Upper lobe of left lung (tissue), 6 donors: ENCODE measurements at regions not wholly inside any gene's neighbourhood (a gene's known extent, or its start where the extent isn't known, plus 50 kb on each side); places are given as distances from the start of the nearest gene placed in this dataset.
"Not testable (repeated sequence)": the region's sequence is repeated elsewhere in the genome, so short reads cannot be mapped to it uniquely, and the experiment has no call there.

Source experiments
- ATAC-seq, 2 donors: fragments of 200-7000 bp; cut with Tn5 transposase; one replicate each; pipeline ENCODE4 v1.9.1; 2022; ENCODE audit warnings: mild to moderate bottlenecking in 2 of 2, moderate library complexity in 2 of 2; ENCODE audit not compliant: low FRiP score in 2 of 2
- DNase-seq, 2 donors: peaks; one replicate each; pipeline ENCODE4 v3.0.0-alpha.2; 2019 to 2020
- H3K27ac ChIP-seq, 4 donors: fragments of 200-600 bp; sonication (generic); one replicate each; pipeline ENCODE4 v1.5.1; 2016 to 2019
- H3K27me3 ChIP-seq, 4 donors: fragments of 200-600 bp; sonication (generic); one replicate each; pipeline ENCODE4 v1.5.1; 2017 to 2019
- H3K36me3 ChIP-seq, 4 donors: fragments of 200-600 bp; sonication (generic); one replicate each; pipeline ENCODE4 v1.5.1; 2016 to 2019
- H3K4me1 ChIP-seq, 4 donors: fragments of 200-600 bp; sonication (generic); one replicate each; pipeline ENCODE4 v1.5.1; 2018 to 2019
- H3K4me3 ChIP-seq, 4 donors: fragments of 200-600 bp; sonication (generic); one replicate each; pipeline ENCODE4 v1.5.1; 2017 to 2019; ENCODE audit warnings: mild to moderate bottlenecking in 2 of 4, moderate library complexity in 1 of 4
- H3K9me3 ChIP-seq, 4 donors: fragments of 200-600 bp; sonication (generic); one replicate each; pipeline ENCODE4 v1.5.1; 2018 to 2019
- CTCF ChIP-seq, 6 experiments: fragments of 450-650 bp in 4 of 6; fragments of 200-600 bp in 2 of 6; sonication (generic) in 2 of 6; IDR thresholded peaks; one replicate each; pipeline ENCODE4 v1.5.1; 2016 to 2019; ENCODE audit warnings: antibody characterized with exemption in 6 of 6
- EP300 ChIP-seq, 4 donors: sonication (generic); formaldehyde crosslinking; IDR thresholded peaks; one replicate each; pipeline ENCODE4 v1.5.1; 2017; ENCODE audit warnings: antibody characterized with exemption in 4 of 4, control low read depth in 2 of 4
- POLR2A ChIP-seq, 4 donors: fragments of 450-650 bp; IDR thresholded peaks; one replicate each; pipeline ENCODE4 v1.5.1; 2016 to 2017; ENCODE audit warnings: antibody characterized with exemption in 4 of 4, mild to moderate bottlenecking in 2 of 4
- POLR2AphosphoS5 ChIP-seq, 2 donors: sonication (generic); formaldehyde crosslinking; IDR thresholded peaks; one replicate each; pipeline ENCODE4 v1.5.1; 2017; ENCODE audit warnings: antibody characterized with exemption in 2 of 2
- WGBS, 2 donors: methylation state at CpG; one replicate each; pipeline ENCODE4 v1.1.5; 2017 to 2018; 5-methylcytosine and 5-hydroxymethylcytosine counted together
- donor health status: DM: no; HTN: no; CAD: no; lungs with moderate emphysema.
- donor health status: DM: no; HTN: yes; CAD: no; lungs with severe emphysema.

- no peak for ATAC-seq
- H3K27ac ChIP-seq = no peak overlapping the region
- H3K4me1 ChIP-seq = no peaks in the 10 kb centered on the region
- TF ChIP-seq POLR2A (IDR thresholded peaks at IDR 0.05) (no peak), CTCF (IDR thresholded peaks at IDR 0.05) (no peak), EP300 (IDR thresholded peaks at IDR 0.05) (no peak), POLR2AphosphoS5 (IDR thresholded peaks at IDR 0.05) (no peak)
- WGBS, 2 donors = 77 to 79% methylated on average over 3 of the region's 3 CpGs
- no peak overlapping the region for H3K4me3 ChIP-seq
- H3K27me3 ChIP-seq = no peaks in the 10 kb centered on the region
- DNase-seq = no peak
- H3K9me3 ChIP-seq = no peaks in the 10 kb centered on the region
- no peaks in the 10 kb centered on the region for H3K36me3 ChIP-seq
Measured at GRCh38 chr16:52350031-52350642, 196.8 kb downstream of the TOX3 start.

GRCh38 chr16:52346709-52347108 is 200.2 kb downstream of the TOX3 start:
- Histone ChIP-seq H3K36me3 (no peaks in the 10 kb centered on the region), H3K27me3 (no peaks in the 10 kb centered on the region), H3K4me1 (no peaks in the 10 kb centered on the region), H3K27ac (no peak overlapping the region), H3K4me3 (no peak overlapping the region), H3K9me3 (no peaks in the 10 kb centered on the region)
- ATAC-seq = no peak
- TF ChIP-seq POLR2AphosphoS5 (IDR thresholded peaks at IDR 0.05) = no peak
- DNase-seq = no peak
- WGBS, 2 donors = 75% methylated on average over 2 of the region's 2 CpGs

- ATAC-seq, H3K4me1 ChIP-seq, H3K36me3 ChIP-seq, H3K27me3 ChIP-seq, H3K4me3 ChIP-seq, H3K27ac ChIP-seq: not testable (repeated sequence)
- peak in 1 of 2 donors; percentile 5 for DNase-seq
- H3K9me3 ChIP-seq = peaks cover 0 to 10% (median 2%) of the 10 kb centered on the region in 4 donors
- 77 to 85% methylated on average over 4 to 8 of the region's 8 CpGs for WGBS, 2 donors
Measured at GRCh38 chr16:52333673-52334072, 213.3 kb downstream of the TOX3 start.

- no peaks in the 10 kb centered on the region for H3K27me3 ChIP-seq
- H3K27ac ChIP-seq = no peak overlapping the region
- ATAC-seq = no peak
- H3K4me3 ChIP-seq = no peak overlapping the region
- TF ChIP-seq POLR2A (IDR thresholded peaks at IDR 0.05) (no peak), POLR2AphosphoS5 (IDR thresholded peaks at IDR 0.05) (no peak), CTCF (IDR thresholded peaks at IDR 0.05) (no peak), EP300 (IDR thresholded peaks at IDR 0.05) (no peak)
- H3K36me3 ChIP-seq = no peaks in the 10 kb centered on the region
- WGBS, 2 donors = 63 to 75% methylated on average over 6 of the region's 6 CpGs
- H3K9me3 ChIP-seq = no peaks in the 10 kb centered on the region
- DNase-seq = no peak
- no peaks in the 10 kb centered on the region for H3K4me1 ChIP-seq
Measured at GRCh38 chr16:52320930-52321439, 226.0 kb downstream of the TOX3 start.

- ATAC-seq = no peak
- Histone ChIP-seq H3K9me3 (no peaks in the 10 kb centered on the region), H3K4me3 (no peak overlapping the region), H3K36me3 (no peaks in the 10 kb centered on the region), H3K4me1 (no peaks in the 10 kb centered on the region), H3K27ac (no peak overlapping the region), H3K27me3 (no peaks in the 10 kb centered on the region)
- DNase-seq = no peak
- TF ChIP-seq CTCF (IDR thresholded peaks at IDR 0.05) (no peak), EP300 (IDR thresholded peaks at IDR 0.05) (no peak), POLR2A (IDR thresholded peaks at IDR 0.05) (no peak), POLR2AphosphoS5 (IDR thresholded peaks at IDR 0.05) (no peak)
- 88 to 89% methylated on average over 2 of the region's 2 CpGs for WGBS, 2 donors
Measured at GRCh38 chr16:52318302-52319009, 228.5 kb downstream of the TOX3 start.

GRCh38 chr16:52316241-52316640 is 230.7 kb downstream of the TOX3 start:
- ATAC-seq = no peak
- Histone ChIP-seq H3K9me3 (no peaks in the 10 kb centered on the region), H3K36me3 (no peaks in the 10 kb centered on the region), H3K27ac (no peak overlapping the region), H3K4me1 (no peaks in the 10 kb centered on the region), H3K4me3 (no peak overlapping the region), H3K27me3 (no peaks in the 10 kb centered on the region)
- TF ChIP-seq CTCF (IDR thresholded peaks at IDR 0.05) (no peak), POLR2A (IDR thresholded peaks at IDR 0.05) (no peak), EP300 (IDR thresholded peaks at IDR 0.05) (no peak), POLR2AphosphoS5 (IDR thresholded peaks at IDR 0.05) (no peak)
- DNase-seq = no peak
- 76 to 80% methylated on average over 1 of the region's 1 CpG for WGBS, 2 donors
